WTC11 (cell line): ENCODE measurements at regions not wholly inside any gene's neighbourhood (a gene's known extent, or its start where the extent isn't known, plus 50 kb on each side); places are given as distances from the start of the nearest gene placed in this dataset.

Source experiments
- ATAC-seq: fragments of 200-7000 bp; cut with Tn5 transposase; 2 replicates; pipeline ENCODE4 v1.10.0; 2021; ENCODE audit warnings: mild to moderate bottlenecking, moderate library complexity
- CTCF ChIA-PET: fragments of 300-600 bp; sonication (Branson Sonifier 250); formaldehyde crosslinking; loops from one replicate; lab custom pipeline; 2021; ENCODE audit warnings: antibody characterized with exemption; lab: Charles Lee
- POLR2A ChIA-PET: fragments of 350-600 bp; sonication (Branson Sonifier 250); formaldehyde crosslinking; loops from one replicate; lab custom pipeline; 2021; ENCODE audit warnings: antibody characterized with exemption; lab: Charles Lee
- DNase-seq: peaks from one replicate; pipeline ENCODE4 v3.0.0; 2021; ENCODE audit warnings: low spot score
- H3K27ac Mint-ChIP-seq: 2 replicates; pipeline ENCODE4 v1.8.0; 2021; ENCODE audit warnings: mixed read lengths
- H3K27me3 Mint-ChIP-seq: 2 replicates; pipeline ENCODE4 v1.8.0; 2021; ENCODE audit warnings: low read depth, mild to moderate bottlenecking, moderate library complexity, mixed read lengths
- H3K36me3 Mint-ChIP-seq: 2 replicates; pipeline ENCODE4 v1.8.0; 2021; ENCODE audit warnings: mixed read lengths
- H3K4me1 Mint-ChIP-seq: 2 replicates; pipeline ENCODE4 v1.8.0; 2022; ENCODE audit warnings: mixed read lengths
- H3K4me3 Mint-ChIP-seq: 2 replicates; pipeline ENCODE4 v1.8.0; 2021; ENCODE audit warnings: mild to moderate bottlenecking, moderate library complexity, mixed read lengths
- H3K9me3 Mint-ChIP-seq: 2 replicates; pipeline ENCODE4 v1.8.0; 2021; ENCODE audit warnings: mixed read lengths
- E2F1 ChIP-seq: sonication (generic); formaldehyde crosslinking; IDR thresholded peaks from 2 replicates; pipeline ENCODE4 v1.8.0; 2022; ENCODE audit warnings: mild to moderate bottlenecking, missing genetic modification reagents
- ELF4 ChIP-seq: sonication (generic); formaldehyde crosslinking; IDR thresholded peaks from 2 replicates; pipeline ENCODE4 v1.8.1; 2022; ENCODE audit warnings: low read depth, mild to moderate bottlenecking, moderate library complexity, missing genetic modification reagents
- ERG ChIP-seq: fragments of 250-450 bp; sonication (Bioruptor Pico); IDR thresholded peaks from 2 replicates; pipeline ENCODE4 v1.8.0; 2021; ENCODE audit warnings: mild to moderate bottlenecking
- GRHL2 ChIP-seq: fragments of 250-450 bp; sonication (Bioruptor Pico); IDR thresholded peaks from 2 replicates; pipeline ENCODE4 v1.8.0; 2022; ENCODE audit warnings: mild to moderate bottlenecking, moderate library complexity; ENCODE audit not compliant: insufficient replicate concordance, severe bottlenecking
- IRF1 ChIP-seq: sonication (generic); formaldehyde crosslinking; IDR thresholded peaks from 2 replicates; pipeline ENCODE4 v1.8.0; 2023; ENCODE audit warnings: missing genetic modification reagents
- NR2C2 ChIP-seq: sonication (generic); formaldehyde crosslinking; IDR thresholded peaks from 2 replicates; pipeline ENCODE4 v1.8.0; 2022; ENCODE audit warnings: mild to moderate bottlenecking, missing genetic modification reagents
- NR3C1 ChIP-seq: sonication (generic); formaldehyde crosslinking; conservative IDR thresholded peaks from 2 replicates; pipeline ENCODE4 v1.8.1; 2023; ENCODE audit warnings: low read depth, mild to moderate bottlenecking, missing genetic modification reagents
- PREB ChIP-seq: sonication (generic); formaldehyde crosslinking; IDR thresholded peaks from 2 replicates; pipeline ENCODE4 v1.8.1; 2022; ENCODE audit warnings: mild to moderate bottlenecking, missing genetic modification reagents, moderate library complexity, borderline replicate concordance
- SP1 ChIP-seq: sonication (generic); formaldehyde crosslinking; conservative IDR thresholded peaks from 2 replicates; pipeline ENCODE4 v1.8.1; 2022; ENCODE audit warnings: missing genetic modification reagents
- TP53 ChIP-seq: sonication (generic); formaldehyde crosslinking; IDR thresholded peaks from 2 replicates; pipeline ENCODE4 v1.8.1; 2023; ENCODE audit warnings: mild to moderate bottlenecking, missing genetic modification reagents
- ZNF232 ChIP-seq: sonication (generic); formaldehyde crosslinking; IDR thresholded peaks from 2 replicates; pipeline ENCODE4 v1.8.0; 2022; ENCODE audit warnings: mild to moderate bottlenecking, missing genetic modification reagents
- TF ChIP-seq, protein P1 (sequence below): sonication (generic); formaldehyde crosslinking; IDR thresholded peaks from 2 replicates; pipeline ENCODE4 v1.8.0; 2023; ENCODE audit warnings: missing genetic modification reagents, mild to moderate bottlenecking, borderline replicate concordance
- TF ChIP-seq, protein P2 (sequence below): fragments of 250-450 bp; sonication (Bioruptor Pico); IDR thresholded peaks from 2 replicates; pipeline ENCODE4 v1.9.0; 2021; ENCODE audit warnings: mild to moderate bottlenecking

DNA sequence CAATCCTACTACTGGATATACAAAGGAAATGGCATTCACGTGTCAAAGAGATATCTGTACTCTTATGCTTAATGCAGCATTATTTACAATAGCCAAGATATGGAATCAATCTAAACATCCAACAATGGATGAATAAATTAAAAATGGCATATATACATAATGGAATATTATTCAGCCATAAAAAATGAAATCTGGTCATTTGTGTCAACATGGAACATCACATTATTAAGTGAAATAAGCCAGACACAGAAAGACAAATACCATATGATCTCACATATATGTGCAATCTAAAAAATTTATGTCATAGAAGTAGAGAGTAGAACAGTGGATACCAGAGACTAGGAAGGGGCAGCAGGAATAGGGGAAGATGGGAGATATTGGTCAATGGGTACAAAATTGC lies 228.8 kb upstream of the TBX3 start:
- H3K4me1 Mint-ChIP-seq = no peaks in the 10 kb centered on the region
- no peaks in the 10 kb centered on the region for H3K36me3 Mint-ChIP-seq
- H3K27me3 Mint-ChIP-seq = no peaks in the 10 kb centered on the region
- no peak for ATAC-seq
- DNase-seq = no peak
- ChIA-PET POLR2A (no interaction called here), CTCF (no interaction called here)
- H3K27ac Mint-ChIP-seq = no peak overlapping the region
- no peak for TF ChIP-seq NR2C2 (CRISPR knock-in tag)
- no peak for TF ChIP-seq PREB (CRISPR knock-in tag)
- no peak for TF ChIP-seq ERG
- TF ChIP-seq, protein P1, sequence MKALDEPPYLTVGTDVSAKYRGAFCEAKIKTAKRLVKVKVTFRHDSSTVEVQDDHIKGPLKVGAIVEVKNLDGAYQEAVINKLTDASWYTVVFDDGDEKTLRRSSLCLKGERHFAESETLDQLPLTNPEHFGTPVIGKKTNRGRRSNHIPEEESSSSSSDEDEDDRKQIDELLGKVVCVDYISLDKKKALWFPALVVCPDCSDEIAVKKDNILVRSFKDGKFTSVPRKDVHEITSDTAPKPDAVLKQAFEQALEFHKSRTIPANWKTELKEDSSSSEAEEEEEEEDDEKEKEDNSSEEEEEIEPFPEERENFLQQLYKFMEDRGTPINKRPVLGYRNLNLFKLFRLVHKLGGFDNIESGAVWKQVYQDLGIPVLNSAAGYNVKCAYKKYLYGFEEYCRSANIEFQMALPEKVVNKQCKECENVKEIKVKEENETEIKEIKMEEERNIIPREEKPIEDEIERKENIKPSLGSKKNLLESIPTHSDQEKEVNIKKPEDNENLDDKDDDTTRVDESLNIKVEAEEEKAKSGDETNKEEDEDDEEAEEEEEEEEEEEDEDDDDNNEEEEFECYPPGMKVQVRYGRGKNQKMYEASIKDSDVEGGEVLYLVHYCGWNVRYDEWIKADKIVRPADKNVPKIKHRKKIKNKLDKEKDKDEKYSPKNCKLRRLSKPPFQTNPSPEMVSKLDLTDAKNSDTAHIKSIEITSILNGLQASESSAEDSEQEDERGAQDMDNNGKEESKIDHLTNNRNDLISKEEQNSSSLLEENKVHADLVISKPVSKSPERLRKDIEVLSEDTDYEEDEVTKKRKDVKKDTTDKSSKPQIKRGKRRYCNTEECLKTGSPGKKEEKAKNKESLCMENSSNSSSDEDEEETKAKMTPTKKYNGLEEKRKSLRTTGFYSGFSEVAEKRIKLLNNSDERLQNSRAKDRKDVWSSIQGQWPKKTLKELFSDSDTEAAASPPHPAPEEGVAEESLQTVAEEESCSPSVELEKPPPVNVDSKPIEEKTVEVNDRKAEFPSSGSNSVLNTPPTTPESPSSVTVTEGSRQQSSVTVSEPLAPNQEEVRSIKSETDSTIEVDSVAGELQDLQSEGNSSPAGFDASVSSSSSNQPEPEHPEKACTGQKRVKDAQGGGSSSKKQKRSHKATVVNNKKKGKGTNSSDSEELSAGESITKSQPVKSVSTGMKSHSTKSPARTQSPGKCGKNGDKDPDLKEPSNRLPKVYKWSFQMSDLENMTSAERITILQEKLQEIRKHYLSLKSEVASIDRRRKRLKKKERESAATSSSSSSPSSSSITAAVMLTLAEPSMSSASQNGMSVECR = no peak
- no peak overlapping the region for H3K4me3 Mint-ChIP-seq
- H3K9me3 Mint-ChIP-seq = peaks cover 13% of the 10 kb centered on the region

GRCh38 chr12:114911196-114911595 lies 227.2 kb upstream of the TBX3 start:
- Mint-ChIP-seq H3K4me3 (no peak overlapping the region), H3K9me3 (peaks cover 7% of the 10 kb centered on the region), H3K36me3 (no peaks in the 10 kb centered on the region), H3K27me3 (no peaks in the 10 kb centered on the region), H3K27ac (no peak overlapping the region), H3K4me1 (no peaks in the 10 kb centered on the region)
- no peak for TF ChIP-seq NR3C1 (CRISPR knock-in tag)
- TF ChIP-seq, protein P2, sequence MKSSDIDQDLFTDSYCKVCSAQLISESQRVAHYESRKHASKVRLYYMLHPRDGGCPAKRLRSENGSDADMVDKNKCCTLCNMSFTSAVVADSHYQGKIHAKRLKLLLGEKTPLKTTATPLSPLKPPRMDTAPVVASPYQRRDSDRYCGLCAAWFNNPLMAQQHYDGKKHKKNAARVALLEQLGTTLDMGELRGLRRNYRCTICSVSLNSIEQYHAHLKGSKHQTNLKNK (CRISPR knock-in tag) = no peak
- TF ChIP-seq IRF1 (CRISPR knock-in tag) = no peak
- no peak for TF ChIP-seq SP1 (CRISPR knock-in tag)
- no peak for TF ChIP-seq TP53
- TF ChIP-seq GRHL2 (CRISPR knock-in tag) = no peak
- TF ChIP-seq ZNF232 (CRISPR knock-in tag) = no peak
- TF ChIP-seq ERG = no peak
- no peak for TF ChIP-seq ELF4 (CRISPR knock-in tag)
- no peak for TF ChIP-seq E2F1
- DNase-seq (no peak), ATAC-seq (no peak)
- ChIA-PET CTCF (no interaction called here), POLR2A (no interaction called here)
